H1 (cell line): ENCODE measurements at regions not wholly inside any gene's neighbourhood (a gene's known extent, or its start where the extent isn't known, plus 50 kb on each side); places are given as distances from the start of the nearest gene placed in this dataset.

Source experiments
- ASH2L ChIP-seq: fragments of 200-600, 300-600 bp; sonication (generic); IDR thresholded peaks from one replicate; pipeline ENCODE4 v1.7.1; 2017; ENCODE audit warnings: low read length
- ATF3 ChIP-seq: IDR thresholded peaks from 2 replicates; pipeline ENCODE4 v1.6.1; 2011; ENCODE audit warnings: low read depth, mild to moderate bottlenecking, low read length; ENCODE audit not compliant: insufficient read depth
- CBX5 ChIP-seq: fragments of 300-800, 300-1000 bp; sonication (generic); IDR thresholded peaks from 2 replicates; pipeline ENCODE4 v1.7.1; 2016; ENCODE audit warnings: antibody characterized with exemption, low read length, low read depth
- CTCF ChIP-seq, 3 experiments: IDR thresholded peaks; 1 replicate in 2 of 3; 2 replicates in 1 of 3; pipeline versions ENCODE4 v1.5.1 to v1.6.1; 2011; ENCODE audit warnings: low read length in 3 of 3, mild to moderate bottlenecking in 3 of 3, inconsistent platforms in 2 of 3, low read depth in 1 of 3, moderate library complexity in 1 of 3; ENCODE audit not compliant: insufficient read depth in 1 of 3; ENCODE audit errors: control extremely low read depth in 1 of 3
- GTF2F1 ChIP-seq: IDR thresholded peaks from 2 replicates; pipeline ENCODE4 v1.6.1; 2012; ENCODE audit warnings: low read depth, low read length, improper control_type of control experiment, borderline replicate concordance
- JUND ChIP-seq: IDR thresholded peaks from 2 replicates; pipeline ENCODE4 v1.6.1; 2011; ENCODE audit warnings: mild to moderate bottlenecking, improper control_type of control experiment, low read length
- KDM1A ChIP-seq: fragments of 200-600, 300-600 bp; sonication (generic); IDR thresholded peaks from 2 replicates; pipeline ENCODE4 v1.7.1; 2016; ENCODE audit warnings: mild to moderate bottlenecking, low read length, borderline replicate concordance
- POLR2A ChIP-seq, 2 experiments: IDR thresholded peaks; 1 replicate in 1 of 2; 2 replicates in 1 of 2; pipeline ENCODE4 v1.6.1; 2011; ENCODE audit warnings: low read depth in 2 of 2, low read length in 2 of 2, mild to moderate bottlenecking in 2 of 2; ENCODE audit errors: control extremely low read depth in 1 of 2
- RFX5 ChIP-seq: IDR thresholded peaks from 2 replicates; pipeline ENCODE4 v1.6.1; 2011; ENCODE audit warnings: low read depth, low read length, improper control_type of control experiment, borderline replicate concordance
- SAP30 ChIP-seq: fragments of 300-600 bp; sonication (generic); IDR thresholded peaks from 2 replicates; pipeline ENCODE4 v1.7.1; 2012; ENCODE audit warnings: low read length, moderate library complexity, mild to moderate bottlenecking, inconsistent platforms; ENCODE audit not compliant: insufficient read depth, insufficient replicate concordance
- TAF1 ChIP-seq: IDR thresholded peaks from 2 replicates; pipeline ENCODE4 v1.6.1; 2011; ENCODE audit warnings: mild to moderate bottlenecking, low read depth, low read length

GRCh38 chr21:35566874-35567273, 493.5 kb downstream of the SETD4 start:
- TF ChIP-seq CTCF (IDR thresholded peaks at IDR 0.05; ENCODE audit: control extremely low read depth in 1 of 3, insufficient read depth in 1 of 3, low read depth in 1 of 3, low read length in 3 of 3), result no peak
- no peak for TF ChIP-seq ASH2L
- TF ChIP-seq POLR2A (IDR thresholded peaks at IDR 0.05; ENCODE audit: control extremely low read depth in 1 of 2, low read depth in 2 of 2, low read length in 2 of 2), result no peak
- TF ChIP-seq RFX5, result no peak
- TF ChIP-seq GTF2F1, result no peak
- no peak for TF ChIP-seq ATF3
- no peak for TF ChIP-seq TAF1
- no peak for TF ChIP-seq JUND
- no peak for TF ChIP-seq CBX5
- TF ChIP-seq KDM1A, result no peak
- no peak for TF ChIP-seq SAP30
